ENCODE measurements at regions not wholly inside any gene's neighbourhood (a gene's known extent, or its start where the extent isn't known, plus 50 kb on each side); places are given as distances from the start of the nearest gene placed in this dataset.

DNA sequence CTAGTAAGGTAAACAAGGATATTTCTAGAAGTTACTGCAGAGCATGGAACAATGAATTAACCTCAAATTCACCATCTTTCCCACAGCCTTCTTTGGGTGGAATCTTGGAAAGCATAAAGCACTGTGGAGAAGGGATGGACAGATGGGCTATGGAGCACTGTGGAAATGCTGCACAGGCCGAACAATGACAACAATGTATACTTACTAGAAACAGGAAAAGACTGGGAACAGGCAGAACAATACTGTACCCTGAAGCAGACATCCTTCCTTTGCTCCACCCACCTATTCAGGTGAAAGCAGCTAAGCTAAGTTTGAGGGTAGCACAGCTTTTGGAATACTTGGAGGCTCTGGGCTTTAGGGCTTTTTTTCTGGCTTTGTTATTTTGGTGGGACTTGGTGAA lies 250.6 kb upstream of the KLF8 start:
- no peak overlapping the region for H3K27ac ChIP-seq
- no peaks in the 10 kb centered on the region for H3K4me1 ChIP-seq
- no peaks in the 10 kb centered on the region for H3K27me3 ChIP-seq
- TF ChIP-seq POLR2A (IDR thresholded peaks at IDR 0.05), result no peak
- TF ChIP-seq, protein P1, sequence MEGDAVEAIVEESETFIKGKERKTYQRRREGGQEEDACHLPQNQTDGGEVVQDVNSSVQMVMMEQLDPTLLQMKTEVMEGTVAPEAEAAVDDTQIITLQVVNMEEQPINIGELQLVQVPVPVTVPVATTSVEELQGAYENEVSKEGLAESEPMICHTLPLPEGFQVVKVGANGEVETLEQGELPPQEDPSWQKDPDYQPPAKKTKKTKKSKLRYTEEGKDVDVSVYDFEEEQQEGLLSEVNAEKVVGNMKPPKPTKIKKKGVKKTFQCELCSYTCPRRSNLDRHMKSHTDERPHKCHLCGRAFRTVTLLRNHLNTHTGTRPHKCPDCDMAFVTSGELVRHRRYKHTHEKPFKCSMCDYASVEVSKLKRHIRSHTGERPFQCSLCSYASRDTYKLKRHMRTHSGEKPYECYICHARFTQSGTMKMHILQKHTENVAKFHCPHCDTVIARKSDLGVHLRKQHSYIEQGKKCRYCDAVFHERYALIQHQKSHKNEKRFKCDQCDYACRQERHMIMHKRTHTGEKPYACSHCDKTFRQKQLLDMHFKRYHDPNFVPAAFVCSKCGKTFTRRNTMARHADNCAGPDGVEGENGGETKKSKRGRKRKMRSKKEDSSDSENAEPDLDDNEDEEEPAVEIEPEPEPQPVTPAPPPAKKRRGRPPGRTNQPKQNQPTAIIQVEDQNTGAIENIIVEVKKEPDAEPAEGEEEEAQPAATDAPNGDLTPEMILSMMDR (IDR thresholded peaks at IDR 0.05), result no peak
- DNase-seq, result no peak
- intact Hi-C loops (cut with DNase I), result no loop called here
- WGBS, 2 donors, result 75 to 77% methylated on average over 1 of the region's 1 CpG
- no peak overlapping the region for H3K4me3 ChIP-seq (replicated peaks in 1 of 3)
- H3K36me3 ChIP-seq, result no peaks in the 10 kb centered on the region
- H3K9me3 ChIP-seq, result no peaks in the 10 kb centered on the region

DNA sequence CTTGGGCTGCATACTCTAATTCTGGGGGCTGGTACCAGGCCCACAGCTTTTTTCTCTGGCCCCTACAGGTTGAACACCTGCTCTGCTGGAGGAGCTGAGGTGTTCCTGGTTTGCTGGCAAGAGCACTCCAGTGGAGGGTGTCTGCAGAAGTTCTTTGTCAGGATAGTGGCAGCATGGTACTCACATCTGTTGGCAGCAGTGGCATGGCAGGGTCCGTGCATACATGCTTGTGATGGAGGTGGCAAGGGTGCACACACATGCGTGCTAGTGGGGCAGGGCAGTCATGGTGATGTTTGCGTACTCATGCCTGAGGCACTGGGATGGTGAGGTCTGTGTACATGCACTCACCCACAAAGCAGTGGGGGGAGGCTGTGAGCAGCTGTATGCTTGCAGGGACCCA lies 235.5 kb upstream of the KLF8 start:
- Histone ChIP-seq H3K36me3 (no peaks in the 10 kb centered on the region), H3K9me3 (no peaks in the 10 kb centered on the region), H3K4me3 (replicated peaks in 1 of 3) (no peak overlapping the region), H3K27me3 (no peaks in the 10 kb centered on the region), H3K27ac (no peak overlapping the region), H3K4me1 (no peaks in the 10 kb centered on the region)
- no peak for DNase-seq
- TF ChIP-seq, protein P1 (IDR thresholded peaks at IDR 0.05), result no peak
- TF ChIP-seq POLR2A (IDR thresholded peaks at IDR 0.05), result no peak
- intact Hi-C loops (cut with DNase I), result no loop called here
- 100% methylated on average over 1 of the region's 3 CpGs; no CpG with 5 or more reads in 1 of the 2 donors for WGBS, 2 donors

DNA sequence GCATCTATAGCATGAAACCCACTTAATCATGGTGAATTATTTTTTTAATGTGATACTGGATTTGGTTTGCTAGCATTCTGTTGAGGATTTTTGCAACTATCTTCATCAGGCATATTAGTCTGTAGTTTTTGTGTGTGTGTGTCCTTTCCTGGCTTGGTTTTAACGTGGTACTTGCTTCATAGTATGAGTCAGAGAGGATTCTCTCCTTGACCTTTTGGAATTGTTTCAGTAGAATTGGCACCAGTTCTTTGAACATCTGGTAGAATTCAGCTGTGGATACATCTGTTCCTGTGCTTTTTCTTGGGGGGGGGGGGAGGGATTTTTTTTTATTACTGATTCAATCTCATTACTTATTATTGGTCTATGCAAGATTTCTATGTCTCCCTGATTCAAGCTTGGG lies 232.0 kb upstream of the KLF8 start:
- Histone ChIP-seq H3K27me3 (no peaks in the 10 kb centered on the region), H3K36me3 (no peaks in the 10 kb centered on the region), H3K27ac (no peak overlapping the region), H3K4me3 (replicated peaks in 1 of 3) (no peak overlapping the region), H3K4me1 (no peaks in the 10 kb centered on the region), H3K9me3 (no peaks in the 10 kb centered on the region)
- intact Hi-C loops (cut with DNase I), result no loop called here
- WGBS, 2 donors, result 33 to 53% methylated on average over 1 of the region's 1 CpG
- DNase-seq, result no peak
- TF ChIP-seq, protein P1 (IDR thresholded peaks at IDR 0.05), result no peak
- TF ChIP-seq POLR2A (IDR thresholded peaks at IDR 0.05), result no peak

DNA sequence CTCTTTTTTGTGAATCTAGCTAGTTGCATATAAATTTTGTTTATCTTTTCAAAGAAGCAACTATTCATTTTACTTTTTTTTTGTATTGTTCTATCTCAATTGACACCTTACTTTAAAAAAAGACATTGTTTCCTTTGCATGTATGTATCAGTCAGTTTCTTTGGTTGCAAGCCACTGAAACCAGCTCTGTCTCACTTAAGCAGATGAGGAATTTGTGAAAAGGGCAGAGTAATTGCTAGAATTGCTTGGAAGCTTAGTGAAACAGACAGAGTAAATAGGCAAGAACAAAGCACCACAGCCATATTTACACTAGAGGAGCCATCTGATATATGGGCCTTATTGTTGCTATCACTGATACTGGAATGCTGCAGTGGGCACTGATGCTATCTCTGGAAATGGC lies 231.4 kb upstream of the KLF8 start:
- Histone ChIP-seq H3K9me3 (no peaks in the 10 kb centered on the region), H3K27ac (no peak overlapping the region), H3K4me1 (no peaks in the 10 kb centered on the region), H3K36me3 (no peaks in the 10 kb centered on the region), H3K27me3 (no peaks in the 10 kb centered on the region), H3K4me3 (replicated peaks in 1 of 3) (no peak overlapping the region)
- intact Hi-C loops (cut with DNase I), result no loop called here
- no peak for TF ChIP-seq POLR2A (IDR thresholded peaks at IDR 0.05)
- TF ChIP-seq, protein P1 (IDR thresholded peaks at IDR 0.05), result no peak
- no peak for DNase-seq

DNA sequence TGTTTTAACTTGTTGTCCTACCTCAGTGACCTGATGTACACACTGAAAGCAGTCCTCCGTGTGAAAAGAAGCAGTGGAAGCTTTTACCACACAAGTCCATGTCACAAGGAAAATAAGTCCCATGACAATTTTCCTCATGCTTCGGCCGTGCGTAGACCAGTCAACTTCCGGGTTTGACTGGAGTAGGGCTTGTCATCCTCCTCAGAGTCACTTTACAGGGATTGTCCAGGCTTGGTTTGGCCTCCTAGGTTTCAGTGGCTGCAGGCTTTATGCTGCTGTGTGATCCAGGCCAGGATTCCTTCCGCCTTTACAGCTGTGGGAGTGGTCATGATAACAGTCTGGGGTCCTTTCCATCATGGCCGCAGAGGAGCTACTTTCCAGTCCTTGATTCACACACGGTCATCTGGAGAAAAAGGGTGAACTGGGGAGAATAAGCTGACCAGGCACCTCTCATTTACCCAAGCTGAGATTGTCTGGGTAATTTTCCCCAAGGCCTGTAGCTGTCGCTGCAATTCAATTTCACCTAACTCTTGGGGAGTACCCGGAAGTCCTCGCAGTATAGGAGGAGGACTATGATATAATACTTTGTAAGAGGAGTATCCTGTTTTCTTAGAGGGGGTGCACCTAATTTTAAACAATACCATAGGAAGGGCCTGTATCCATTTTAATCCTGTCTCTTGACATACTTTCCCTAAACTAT lies 206.1 kb upstream of the KLF8 start:
- Histone ChIP-seq H3K36me3 (no peaks in the 10 kb centered on the region), H3K27ac (no peak overlapping the region), H3K4me3 (replicated peaks in 1 of 3) (no peak overlapping the region), H3K9me3 (no peaks in the 10 kb centered on the region), H3K27me3 (no peaks in the 10 kb centered on the region), H3K4me1 (peaks cover 0 to 4% of the 10 kb centered on the region in 2 donors)
- peak; percentile 4 to 8 for DNase-seq
- WGBS, 2 donors, result 72 to 93% methylated on average over 5 to 8 of the region's 11 CpGs
- no peak for TF ChIP-seq POLR2A (IDR thresholded peaks at IDR 0.05)
- TF ChIP-seq, protein P1 (IDR thresholded peaks at IDR 0.05), result peak in 2 of 6 experiments; percentile 9 to 21
- intact Hi-C loops (cut with DNase I), result no loop called here

All from thyroid gland (tissue), 4 donors.